Uterus (tissue), 2 donors: ENCODE measurements at regions not wholly inside any gene's neighbourhood (a gene's known extent, or its start where the extent isn't known, plus 50 kb on each side); places are given as distances from the start of the nearest gene placed in this dataset.

Experiments
- CTCF ChIP-seq, 4 experiments: fragments of 200-600 bp in 2 of 4; fragments of 450-650 bp in 2 of 4; sonication (generic) in 2 of 4; IDR thresholded peaks; one replicate each; pipeline ENCODE4 v1.5.1; 2016 to 2019; ENCODE audit warnings: antibody characterized with exemption in 4 of 4, mild to moderate bottlenecking in 2 of 4, moderate library complexity in 1 of 4
- POLR2A ChIP-seq, 2 donors: fragments of 450-650 bp; IDR thresholded peaks; one replicate each; pipeline ENCODE4 v1.6.1; 2016; ENCODE audit warnings: antibody characterized with exemption in 2 of 2, mild to moderate bottlenecking in 1 of 2, moderate library complexity in 1 of 2

GRCh38 chr2:12543076-12543977 is 173.4 kb upstream of the TRIB2 start:
- TF ChIP-seq CTCF (IDR thresholded peaks at IDR 0.05) (no peak), POLR2A (IDR thresholded peaks at IDR 0.05) (no peak)
